ENCODE measurements at regions not wholly inside any gene's neighbourhood (a gene's known extent, or its start where the extent isn't known, plus 50 kb on each side); places are given as distances from the start of the nearest gene placed in this dataset.
"Not testable (repeated sequence)": the region's sequence is repeated elsewhere in the genome, so short reads cannot be mapped to it uniquely, and the experiment has no call there.

DNA sequence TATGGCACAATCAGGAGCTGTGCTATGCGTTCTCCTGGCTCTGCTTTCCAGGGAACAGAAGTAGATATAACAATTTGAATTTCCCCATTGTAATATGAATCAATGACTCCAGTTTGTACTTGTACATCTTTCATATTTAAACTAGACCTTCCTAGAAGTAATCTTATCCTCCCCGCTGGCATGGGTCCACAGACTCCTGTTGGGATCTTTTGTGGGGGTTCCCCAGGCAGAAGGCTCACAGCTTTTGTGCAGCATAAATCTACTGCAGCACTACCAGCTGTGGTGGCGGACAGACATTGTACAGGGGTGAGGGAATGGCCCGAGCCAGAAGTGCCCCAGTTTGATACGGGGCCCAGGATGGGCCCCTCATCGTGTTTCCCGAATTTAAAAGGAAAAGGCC, 1042.1 kb downstream of the STPG2 start:
- H3K9me3 ChIP-seq (ENCODE audit: control insufficient read depth in 1 of 2, low read length in 2 of 2); H3K27me3 ChIP-seq (ENCODE audit: insufficient read depth, low read length); CTCF ChIA-PET (ENCODE audit: partially characterized antibody); intact Hi-C loops (cut with micrococcal nuclease); H3K4me1 Mint-ChIP-seq; H3K36me3 ChIP-seq (ENCODE audit: insufficient read depth, low read length); DNase-seq; H3K4me3 ChIP-seq (ENCODE audit: low read length in 2 of 2); POLR2A ChIA-PET (ENCODE audit: partially characterized antibody); H3K4me1 ChIP-seq (ENCODE audit: insufficient read depth, low read length); H3K27ac Mint-ChIP-seq; H3K9me3 Mint-ChIP-seq; H3K27me3 Mint-ChIP-seq; H3K4me3 Mint-ChIP-seq; H3K36me3 Mint-ChIP-seq; H3K27ac ChIP-seq (ENCODE audit: low read depth, low read length): not testable (repeated sequence)

- no peaks in the 10 kb centered on the region for H3K9me3 ChIP-seq (ENCODE audit: control insufficient read depth in 1 of 2, low read length in 2 of 2)
- no peaks in the 10 kb centered on the region for H3K27me3 ChIP-seq (ENCODE audit: insufficient read depth, low read length)
- Mint-ChIP-seq H3K9me3 (peaks cover 0 to 4% (median 0%) of the 10 kb centered on the region in 8 donors), H3K27me3 (no peaks in the 10 kb centered on the region), H3K27ac (no peak overlapping the region), H3K36me3 (no peaks in the 10 kb centered on the region), H3K4me1 (no peaks in the 10 kb centered on the region), H3K4me3 (no peak overlapping the region)
- POLR2A ChIA-PET (ENCODE audit: partially characterized antibody) = no interaction called here
- intact Hi-C loops (cut with micrococcal nuclease) = no loop called here
- DNase-seq = no peak
- no peak overlapping the region for H3K27ac ChIP-seq (ENCODE audit: low read depth, low read length)
- CTCF ChIA-PET (ENCODE audit: partially characterized antibody) = no interaction called here
- H3K4me1 ChIP-seq (ENCODE audit: insufficient read depth, low read length) = no peaks in the 10 kb centered on the region
- H3K4me3 ChIP-seq (ENCODE audit: low read length in 2 of 2) = no peak overlapping the region
- no peaks in the 10 kb centered on the region for H3K36me3 ChIP-seq (ENCODE audit: insufficient read depth, low read length)
Measured at GRCh38 chr4:97103252-97103651, 1040.0 kb downstream of the STPG2 start.

DNA sequence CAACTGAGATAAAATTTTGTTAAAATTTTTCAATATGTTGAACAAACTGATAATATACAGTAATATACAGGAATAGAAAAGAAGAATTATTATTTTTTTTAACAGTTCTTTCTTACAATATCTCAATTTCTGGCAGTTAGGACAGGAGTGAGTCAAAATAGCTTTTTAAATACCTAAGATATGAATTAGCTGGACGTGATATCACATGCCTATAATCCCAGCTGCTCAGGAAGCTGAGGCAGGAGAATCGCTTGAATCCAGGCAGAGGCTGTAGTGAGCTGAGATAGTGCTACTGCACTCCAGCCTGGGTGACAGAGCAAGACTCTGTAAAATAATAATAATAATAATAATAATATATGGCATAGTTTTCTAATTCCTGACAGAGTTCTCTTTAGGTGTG, 1039.3 kb downstream of the STPG2 start:
- Histone ChIP-seq H3K36me3 (ENCODE audit: insufficient read depth, low read length) (no peaks in the 10 kb centered on the region), H3K4me1 (ENCODE audit: insufficient read depth, low read length) (no peaks in the 10 kb centered on the region), H3K27ac (ENCODE audit: low read depth, low read length) (no peak overlapping the region), H3K9me3 (ENCODE audit: control insufficient read depth in 1 of 2, low read length in 2 of 2) (no peaks in the 10 kb centered on the region), H3K4me3 (ENCODE audit: low read length in 2 of 2) (no peak overlapping the region), H3K27me3 (ENCODE audit: insufficient read depth, low read length) (no peaks in the 10 kb centered on the region)
- no peaks in the 10 kb centered on the region for H3K4me1 Mint-ChIP-seq
- intact Hi-C loops (cut with micrococcal nuclease) = no loop called here
- no peaks in the 10 kb centered on the region for H3K36me3 Mint-ChIP-seq
- H3K27ac Mint-ChIP-seq = no peak overlapping the region
- POLR2A ChIA-PET (ENCODE audit: partially characterized antibody) = no interaction called here
- no peak for DNase-seq
- CTCF ChIA-PET (ENCODE audit: partially characterized antibody) = no interaction called here
- H3K9me3 Mint-ChIP-seq = peaks cover 0 to 4% (median 0%) of the 10 kb centered on the region in 8 donors
- no peaks in the 10 kb centered on the region for H3K27me3 Mint-ChIP-seq
- no peak overlapping the region for H3K4me3 Mint-ChIP-seq

DNA sequence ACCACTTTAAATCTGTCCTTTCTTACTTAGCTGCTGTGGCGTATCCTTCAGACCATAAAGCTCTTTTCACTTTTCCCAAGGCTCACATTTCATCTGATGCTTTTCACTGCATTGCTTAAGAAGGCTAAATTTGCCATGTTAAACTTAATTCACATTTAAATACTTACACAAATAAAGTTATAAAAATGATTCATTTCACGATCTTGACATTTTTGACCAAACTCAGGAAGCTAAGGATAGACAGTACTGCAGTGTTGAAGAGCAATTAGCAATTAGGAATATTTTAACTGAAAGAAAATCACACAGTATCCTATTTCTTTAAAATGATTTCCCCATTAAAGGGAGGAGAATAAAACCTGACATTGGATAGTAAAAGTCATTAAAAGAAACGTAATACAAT, 1038.6 kb downstream of the STPG2 start:
- no peaks in the 10 kb centered on the region for H3K36me3 ChIP-seq (ENCODE audit: insufficient read depth, low read length)
- no peak overlapping the region for H3K4me3 ChIP-seq (ENCODE audit: low read length in 2 of 2)
- Mint-ChIP-seq H3K36me3 (no peaks in the 10 kb centered on the region), H3K27ac (no peak overlapping the region), H3K4me3 (no peak overlapping the region), H3K4me1 (no peaks in the 10 kb centered on the region), H3K27me3 (no peaks in the 10 kb centered on the region), H3K9me3 (peaks cover 0 to 4% (median 0%) of the 10 kb centered on the region in 8 donors)
- H3K4me1 ChIP-seq (ENCODE audit: insufficient read depth, low read length) = no peaks in the 10 kb centered on the region
- H3K27ac ChIP-seq (ENCODE audit: low read depth, low read length) = no peak overlapping the region
- intact Hi-C loops (cut with micrococcal nuclease) = no loop called here
- POLR2A ChIA-PET (ENCODE audit: partially characterized antibody) = no interaction called here
- DNase-seq = no peak
- H3K27me3 ChIP-seq (ENCODE audit: insufficient read depth, low read length) = no peaks in the 10 kb centered on the region
- no peaks in the 10 kb centered on the region for H3K9me3 ChIP-seq (ENCODE audit: control insufficient read depth in 1 of 2, low read length in 2 of 2)
- CTCF ChIA-PET (ENCODE audit: partially characterized antibody) = no interaction called here

DNA sequence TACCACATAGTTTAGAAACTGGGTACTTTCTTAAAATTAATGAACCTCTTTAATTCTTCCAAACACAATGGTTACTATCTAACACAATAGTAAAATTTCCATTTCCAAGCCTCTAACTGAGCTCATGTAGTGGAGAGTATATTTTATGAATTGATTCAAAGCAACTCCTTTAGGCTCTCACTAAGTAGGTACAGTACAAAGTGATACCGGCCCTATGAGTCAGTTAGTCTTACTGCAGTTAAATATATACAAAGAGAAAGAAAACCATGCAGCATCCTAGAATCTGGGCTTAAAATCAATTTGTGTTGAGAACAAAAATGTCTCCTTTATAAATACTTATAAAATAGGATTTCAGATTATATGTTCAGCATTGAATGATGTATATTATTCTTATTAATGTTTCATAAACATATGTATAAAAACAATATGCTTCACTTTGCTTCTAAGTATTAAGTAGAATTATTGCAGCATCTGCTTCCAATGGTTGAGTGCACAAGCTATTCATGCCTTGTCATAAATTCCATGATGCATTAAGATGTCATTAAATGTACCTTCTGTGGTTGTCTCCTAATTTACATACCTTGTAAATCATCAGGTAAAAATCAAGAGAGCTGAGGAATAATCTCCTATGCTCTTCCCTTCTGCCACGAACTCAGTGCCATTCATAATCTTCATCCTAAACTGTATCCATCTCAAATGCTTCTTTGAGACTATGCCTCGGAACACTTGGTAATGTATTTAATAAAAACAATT, 1037.8 kb downstream of the STPG2 start:
- peaks cover 0 to 3% (median 0%) of the 10 kb centered on the region in 8 donors for H3K9me3 Mint-ChIP-seq
- H3K27ac ChIP-seq (ENCODE audit: low read depth, low read length) = no peak overlapping the region
- no peaks in the 10 kb centered on the region for H3K4me1 ChIP-seq (ENCODE audit: insufficient read depth, low read length)
- no peaks in the 10 kb centered on the region for H3K36me3 Mint-ChIP-seq
- no peak for DNase-seq
- ChIA-PET POLR2A (ENCODE audit: partially characterized antibody) (no interaction called here), CTCF (ENCODE audit: partially characterized antibody) (no interaction called here)
- H3K4me1 Mint-ChIP-seq = no peaks in the 10 kb centered on the region
- H3K36me3 ChIP-seq (ENCODE audit: insufficient read depth, low read length) = no peaks in the 10 kb centered on the region
- H3K27ac Mint-ChIP-seq = no peak overlapping the region
- H3K4me3 ChIP-seq (ENCODE audit: low read length in 2 of 2) = no peak overlapping the region
- no peaks in the 10 kb centered on the region for H3K9me3 ChIP-seq (ENCODE audit: control insufficient read depth in 1 of 2, low read length in 2 of 2)
- no peaks in the 10 kb centered on the region for H3K27me3 ChIP-seq (ENCODE audit: insufficient read depth, low read length)
- no peaks in the 10 kb centered on the region for H3K27me3 Mint-ChIP-seq
- no peak overlapping the region for H3K4me3 Mint-ChIP-seq
- intact Hi-C loops (cut with micrococcal nuclease) = no loop called here

DNA sequence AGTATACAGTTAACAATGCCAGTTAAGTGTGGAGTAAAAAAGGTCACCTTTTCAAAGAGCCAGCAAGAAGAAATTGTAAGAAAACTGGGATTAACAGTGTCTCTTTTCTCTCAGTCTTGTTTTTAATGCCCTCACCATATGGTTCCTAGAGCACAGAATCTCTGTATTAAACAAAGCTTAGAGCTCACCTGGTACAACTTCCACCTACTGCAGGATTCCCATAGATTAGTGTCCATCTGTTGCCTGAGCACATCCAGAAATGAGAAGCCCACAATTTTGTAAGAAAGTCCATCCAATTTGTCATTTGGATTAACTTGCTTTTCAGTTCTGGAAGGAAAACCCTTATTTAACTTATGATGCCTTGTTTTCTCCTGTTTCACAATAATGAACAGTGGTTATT, 1037.1 kb downstream of the STPG2 start:
- Histone ChIP-seq H3K9me3 (ENCODE audit: control insufficient read depth in 1 of 2, low read length in 2 of 2) (no peaks in the 10 kb centered on the region), H3K27me3 (ENCODE audit: insufficient read depth, low read length) (no peaks in the 10 kb centered on the region), H3K4me1 (ENCODE audit: insufficient read depth, low read length) (no peaks in the 10 kb centered on the region), H3K27ac (ENCODE audit: low read depth, low read length) (no peak overlapping the region), H3K36me3 (ENCODE audit: insufficient read depth, low read length) (no peaks in the 10 kb centered on the region), H3K4me3 (ENCODE audit: low read length in 2 of 2) (no peak overlapping the region)
- Mint-ChIP-seq H3K9me3 (peaks cover 0 to under 1% (median 0%) of the 10 kb centered on the region in 8 donors), H3K36me3 (no peaks in the 10 kb centered on the region), H3K27ac (no peak overlapping the region), H3K4me3 (no peak overlapping the region), H3K27me3 (no peaks in the 10 kb centered on the region), H3K4me1 (no peaks in the 10 kb centered on the region)
- ChIA-PET CTCF (ENCODE audit: partially characterized antibody) (no interaction called here), POLR2A (ENCODE audit: partially characterized antibody) (no interaction called here)
- intact Hi-C loops (cut with micrococcal nuclease) = no loop called here
- DNase-seq = no peak

DNA sequence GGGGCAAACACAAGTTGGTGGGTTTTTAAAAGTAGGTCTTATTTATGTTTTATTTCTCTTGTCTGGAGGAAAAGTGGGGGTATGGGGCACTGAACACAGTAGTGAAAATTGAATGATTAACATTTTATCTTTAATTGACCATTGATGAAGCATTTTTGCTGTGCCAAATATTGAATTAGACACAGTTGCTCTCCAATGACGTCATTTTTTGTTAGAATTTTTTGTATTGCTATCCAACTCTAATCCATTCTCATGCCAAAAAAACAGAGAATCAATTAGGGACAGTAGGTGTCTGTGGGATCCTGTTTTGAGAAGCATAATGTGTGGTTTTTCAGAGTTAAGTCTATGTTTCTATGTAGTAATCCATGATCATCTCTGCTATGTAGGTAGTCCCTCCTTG, 1032.8 kb downstream of the STPG2 start:
- H3K9me3 ChIP-seq (ENCODE audit: control insufficient read depth in 1 of 2, low read length in 2 of 2) = no peaks in the 10 kb centered on the region
- no peaks in the 10 kb centered on the region for H3K27me3 ChIP-seq (ENCODE audit: insufficient read depth, low read length)
- Mint-ChIP-seq H3K27ac (no peak overlapping the region), H3K36me3 (no peaks in the 10 kb centered on the region), H3K4me1 (no peaks in the 10 kb centered on the region), H3K27me3 (no peaks in the 10 kb centered on the region), H3K9me3 (peaks cover 0 to 5% (median 0%) of the 10 kb centered on the region in 8 donors), H3K4me3 (no peak overlapping the region)
- no peak overlapping the region for H3K27ac ChIP-seq (ENCODE audit: low read depth, low read length)
- no peak for DNase-seq
- ChIA-PET POLR2A (ENCODE audit: partially characterized antibody) (no interaction called here), CTCF (ENCODE audit: partially characterized antibody) (no interaction called here)
- H3K36me3 ChIP-seq (ENCODE audit: insufficient read depth, low read length) = no peaks in the 10 kb centered on the region
- H3K4me3 ChIP-seq (ENCODE audit: low read length in 2 of 2) = no peak overlapping the region
- intact Hi-C loops (cut with micrococcal nuclease) = no loop called here
- H3K4me1 ChIP-seq (ENCODE audit: insufficient read depth, low read length) = no peaks in the 10 kb centered on the region

- H3K4me1 Mint-ChIP-seq = no peaks in the 10 kb centered on the region
Measured at GRCh38 chr4:97116511-97116910, 1026.8 kb downstream of the STPG2 start.

More at GRCh38 chr4:97116511-97116910, 1026.8 kb downstream of the STPG2 start:
- H3K4me1 ChIP-seq (ENCODE audit: insufficient read depth, low read length) = no peaks in the 10 kb centered on the region
- Mint-ChIP-seq H3K9me3 (peaks cover 0 to 12% (median 4%) of the 10 kb centered on the region in 8 donors), H3K4me3 (no peak overlapping the region), H3K36me3 (no peaks in the 10 kb centered on the region), H3K27me3 (no peaks in the 10 kb centered on the region), H3K27ac (no peak overlapping the region)
- DNase-seq = no peak
- ChIA-PET POLR2A (ENCODE audit: partially characterized antibody) (no interaction called here), CTCF (ENCODE audit: partially characterized antibody) (no interaction called here)
- H3K27ac ChIP-seq (ENCODE audit: low read depth, low read length) = no peak overlapping the region
- H3K27me3 ChIP-seq (ENCODE audit: insufficient read depth, low read length) = no peaks in the 10 kb centered on the region
- intact Hi-C loops (cut with micrococcal nuclease) = no loop called here
- no peaks in the 10 kb centered on the region for H3K36me3 ChIP-seq (ENCODE audit: insufficient read depth, low read length)
- H3K9me3 ChIP-seq (ENCODE audit: control insufficient read depth in 1 of 2, low read length in 2 of 2) = no peaks in the 10 kb centered on the region
- no peak overlapping the region for H3K4me3 ChIP-seq (ENCODE audit: low read length in 2 of 2)

All from CD4-positive, alpha-beta memory T cell (primary cell).